Cardiac fibroblast (primary cell): ENCODE measurements at regions not wholly inside any gene's neighbourhood (a gene's known extent, or its start where the extent isn't known, plus 50 kb on each side); places are given as distances from the start of the nearest gene placed in this dataset.
"Not testable (repeated sequence)": the region's sequence is repeated elsewhere in the genome, so short reads cannot be mapped to it uniquely, and the experiment has no call there.

Experiments
- DNase-seq, 2 donors: peaks; one replicate each; pipeline versions ENCODE4 v3.0.0 to v3.0.0-alpha.2; 2010; ENCODE audit warnings: low read depth in 2 of 2
- H3K4me3 ChIP-seq, 2 donors: replicated peaks in 1 of 2; 1 replicate in 1 of 2; 2 replicates in 1 of 2; pipeline ENCODE4 v1.5.1; 2011; ENCODE audit warnings: low read depth in 2 of 2, low read length in 2 of 2, mild to moderate bottlenecking in 2 of 2, moderate library complexity in 1 of 2
- CTCF ChIP-seq: IDR thresholded peaks from one replicate; pipeline ENCODE4 v1.5.1; 2011; ENCODE audit warnings: low read depth, mild to moderate bottlenecking, low read length, inconsistent platforms

GRCh38 chr5:167290478-167290877 lies 1001.0 kb upstream of the WWC1 start:
- H3K4me3 ChIP-seq: no peak overlapping the region
- no peak for TF ChIP-seq CTCF
- DNase-seq: no peak

- TF ChIP-seq CTCF: no peak
- H3K4me3 ChIP-seq: no peak overlapping the region
- peak; percentile 79 to 86 for DNase-seq
Observed at GRCh38 chr5:167294882-167295680, 996.4 kb upstream of the WWC1 start.

GRCh38 chr5:167295681-167296005 lies 995.8 kb upstream of the WWC1 start:
- H3K4me3 ChIP-seq: no peak overlapping the region
- DNase-seq: peak in 1 of 2 donors; percentile 37
- TF ChIP-seq CTCF: no peak

GRCh38 chr5:167296066-167296465 lies 995.4 kb upstream of the WWC1 start:
- H3K4me3 ChIP-seq: no peak overlapping the region
- DNase-seq: no peak
- TF ChIP-seq CTCF: no peak

GRCh38 chr5:167296661-167297060 lies 994.8 kb upstream of the WWC1 start:
- H3K4me3 ChIP-seq: no peak overlapping the region
- DNase-seq: no peak
- no peak for TF ChIP-seq CTCF

GRCh38 chr5:167299861-167300260 lies 991.6 kb upstream of the WWC1 start:
- not testable (repeated sequence) for DNase-seq

GRCh38 chr5:167303582-167303981 lies 987.9 kb upstream of the WWC1 start:
- no peak overlapping the region for H3K4me3 ChIP-seq
- no peak for DNase-seq
- no peak for TF ChIP-seq CTCF

More at GRCh38 chr5:167299861-167300260, 991.6 kb upstream of the WWC1 start:
- H3K4me3 ChIP-seq: not testable (repeated sequence)
